Fibroblast of lung (primary cell): ENCODE measurements at regions not wholly inside any gene's neighbourhood (a gene's known extent, or its start where the extent isn't known, plus 50 kb on each side); places are given as distances from the start of the nearest gene placed in this dataset.

Source experiments
- DNase-seq, 2 donors: peaks; one replicate each; pipeline versions ENCODE4 v3.0.0 to v3.0.0-alpha.2; 2010; ENCODE audit warnings: low read depth in 2 of 2
- H2AFZ ChIP-seq: 2 replicates; pipeline ENCODE4 v1.5.1; 2012; ENCODE audit warnings: low read length, control low read depth, inconsistent platforms
- H3K27ac ChIP-seq: 2 replicates; pipeline ENCODE4 v1.5.1; 2011; ENCODE audit warnings: low read length, control low read depth; ENCODE audit not compliant: insufficient read depth
- H3K27me3 ChIP-seq: 2 replicates; pipeline ENCODE4 v1.5.1; 2011; ENCODE audit warnings: mild to moderate bottlenecking, low read length; ENCODE audit not compliant: control insufficient read depth, insufficient read depth
- H3K36me3 ChIP-seq: 2 replicates; pipeline ENCODE4 v1.5.1; 2011; ENCODE audit warnings: low read length; ENCODE audit not compliant: control insufficient read depth, insufficient read depth
- H3K4me1 ChIP-seq: 2 replicates; pipeline ENCODE4 v1.5.1; 2011; ENCODE audit warnings: low read length; ENCODE audit not compliant: control insufficient read depth, insufficient read depth; ENCODE audit errors: extremely low read depth
- H3K4me2 ChIP-seq: 2 replicates; pipeline ENCODE4 v1.5.1; 2011; ENCODE audit warnings: low read length, control low read depth; ENCODE audit not compliant: insufficient read depth; ENCODE audit errors: extremely low read depth
- H3K4me3 ChIP-seq, 4 experiments: fragments of 200-600 bp in 1 of 4; sonication (generic) in 1 of 4; replicated peaks in 1 of 4; 2 replicates each; pipeline ENCODE4 v1.5.1; 2011 to 2016; ENCODE audit warnings: low read length in 4 of 4, low read depth in 3 of 4, mild to moderate bottlenecking in 3 of 4, control low read depth in 2 of 4, inconsistent platforms in 1 of 4, mixed read lengths in 1 of 4; ENCODE audit not compliant: insufficient read depth in 1 of 4; ENCODE audit errors: control extremely low read depth in 1 of 4
- H3K79me2 ChIP-seq: 2 replicates; pipeline ENCODE4 v1.5.1; 2012; ENCODE audit warnings: mild to moderate bottlenecking, low read length, inconsistent platforms; ENCODE audit not compliant: control insufficient read depth, insufficient read depth
- H3K9ac ChIP-seq: 2 replicates; pipeline ENCODE4 v1.5.1; 2011; ENCODE audit warnings: mild to moderate bottlenecking, low read length, control low read depth; ENCODE audit not compliant: insufficient read depth
- H3K9me3 ChIP-seq: 2 replicates; pipeline ENCODE4 v1.5.1; 2012; ENCODE audit warnings: low read depth, low read length; ENCODE audit not compliant: control insufficient read depth, insufficient read depth
- H4K20me1 ChIP-seq: 2 replicates; pipeline ENCODE4 v1.5.1; 2011; ENCODE audit warnings: low read length; ENCODE audit not compliant: control insufficient read depth, insufficient read depth; ENCODE audit errors: extremely low read depth
- CTCF ChIP-seq, 2 donors: IDR thresholded peaks in 1 of 2; conservative IDR thresholded peaks in 1 of 2; 1 replicate in 1 of 2; 2 replicates in 1 of 2; pipeline ENCODE4 v1.5.1; 2011 to 2012; ENCODE audit warnings: low read length in 2 of 2, control low read depth in 1 of 2, inconsistent platforms in 1 of 2, low read depth in 1 of 2, mild to moderate bottlenecking in 1 of 2
- EZH2 ChIP-seq: IDR thresholded peaks from 2 replicates; pipeline ENCODE4 v1.5.1; 2012; ENCODE audit warnings: low read length, control low read depth, mild to moderate bottlenecking; ENCODE audit errors: missing control alignments

- no peak for DNase-seq
- Histone ChIP-seq H3K27me3 (no peaks in the 10 kb centered on the region), H3K4me2 (no peak overlapping the region), H4K20me1 (no peaks in the 10 kb centered on the region), H3K9me3 (no peaks in the 10 kb centered on the region), H2AFZ (no peak overlapping the region), H3K36me3 (no peaks in the 10 kb centered on the region), H3K4me3 (no peak overlapping the region), H3K27ac (no peak overlapping the region), H3K9ac (no peak overlapping the region), H3K4me1 (no peaks in the 10 kb centered on the region), H3K79me2 (no peaks in the 10 kb centered on the region)
- TF ChIP-seq EZH2 (no peak), CTCF (conservative IDR thresholded peaks at IDR 0.05 in 1 of 2, IDR thresholded peaks at IDR 0.05 in 1 of 2; ENCODE audit: low read depth in 1 of 2, low read length in 2 of 2) (no peak)
Observed at GRCh38 chr1:187928696-187929095, 1099.9 kb downstream of the PLA2G4A start.

GRCh38 chr1:187931776-187932175 lies 1103.0 kb downstream of the PLA2G4A start:
- Histone ChIP-seq H3K79me2 (no peaks in the 10 kb centered on the region), H4K20me1 (no peaks in the 10 kb centered on the region), H3K9me3 (no peaks in the 10 kb centered on the region), H3K4me2 (no peak overlapping the region), H3K4me3 (no peak overlapping the region), H3K9ac (no peak overlapping the region), H3K27ac (no peak overlapping the region), H3K36me3 (no peaks in the 10 kb centered on the region), H2AFZ (no peak overlapping the region), H3K27me3 (no peaks in the 10 kb centered on the region), H3K4me1 (no peaks in the 10 kb centered on the region)
- TF ChIP-seq CTCF (conservative IDR thresholded peaks at IDR 0.05 in 1 of 2, IDR thresholded peaks at IDR 0.05 in 1 of 2; ENCODE audit: low read depth in 1 of 2, low read length in 2 of 2) = no peak
- TF ChIP-seq EZH2 = no peak
- DNase-seq = no peak

- H3K36me3 ChIP-seq = no peaks in the 10 kb centered on the region
- TF ChIP-seq CTCF (conservative IDR thresholded peaks at IDR 0.05 in 1 of 2, IDR thresholded peaks at IDR 0.05 in 1 of 2; ENCODE audit: low read depth in 1 of 2, low read length in 2 of 2) (no peak), EZH2 (no peak)
- no peaks in the 10 kb centered on the region for H4K20me1 ChIP-seq
- no peak overlapping the region for H3K4me3 ChIP-seq
- no peaks in the 10 kb centered on the region for H3K79me2 ChIP-seq
- no peaks in the 10 kb centered on the region for H3K27me3 ChIP-seq
- H3K9ac ChIP-seq = no peak overlapping the region
- no peaks in the 10 kb centered on the region for H3K9me3 ChIP-seq
- no peaks in the 10 kb centered on the region for H3K4me1 ChIP-seq
- H3K4me2 ChIP-seq = no peak overlapping the region
- no peak overlapping the region for H3K27ac ChIP-seq
- no peak overlapping the region for H2AFZ ChIP-seq
- DNase-seq = no peak
Observed at GRCh38 chr1:187933562-187934419, 1105.0 kb downstream of the PLA2G4A start.
